ENCODE measurements at regions not wholly inside any gene's neighbourhood (a gene's known extent, or its start where the extent isn't known, plus 50 kb on each side); places are given as distances from the start of the nearest gene placed in this dataset.

GRCh38 chr4:67160394-67160793 is 384.9 kb downstream of the CENPC start:
- no peak for TF ChIP-seq POLR2AphosphoS5 (IDR thresholded peaks at IDR 0.05)
- TF ChIP-seq CTCF (IDR thresholded peaks at IDR 0.05): no peak
- Histone ChIP-seq H3K27ac (replicated peaks in 1 of 4) (no peak overlapping the region), H3K4me3 (no peak overlapping the region), H3K36me3 (no peaks in the 10 kb centered on the region), H3K27me3 (no peaks in the 10 kb centered on the region), H3K4me1 (no peaks in the 10 kb centered on the region), H3K9me3 (no peaks in the 10 kb centered on the region)
- intact Hi-C loops (cut with DNase I): no loop called here
- 25% methylated on average over 3 of the region's 3 CpGs for WGBS
- no peak for DNase-seq (ENCODE audit: extremely low spot score)

GRCh38 chr4:67158666-67159065 is 386.6 kb downstream of the CENPC start:
- 59% methylated on average over 1 of the region's 1 CpG for WGBS
- Histone ChIP-seq H3K27ac (replicated peaks in 1 of 4) (no peak overlapping the region), H3K27me3 (no peaks in the 10 kb centered on the region), H3K4me3 (no peak overlapping the region), H3K9me3 (no peaks in the 10 kb centered on the region), H3K36me3 (no peaks in the 10 kb centered on the region), H3K4me1 (no peaks in the 10 kb centered on the region)
- intact Hi-C loops (cut with DNase I): no loop called here
- no peak for DNase-seq (ENCODE audit: extremely low spot score)
- no peak for TF ChIP-seq CTCF (IDR thresholded peaks at IDR 0.05)
- no peak for TF ChIP-seq POLR2AphosphoS5 (IDR thresholded peaks at IDR 0.05)
- TF ChIP-seq POLR2A (IDR thresholded peaks at IDR 0.05; ENCODE audit: low read depth): no peak
- no peak for TF ChIP-seq EP300 (IDR thresholded peaks at IDR 0.05)

GRCh38 chr4:67152976-67153375 is 392.3 kb downstream of the CENPC start:
- 67% methylated on average over 3 of the region's 3 CpGs for WGBS
- H3K4me3 ChIP-seq: no peak overlapping the region
- H3K4me1 ChIP-seq: no peaks in the 10 kb centered on the region
- H3K27ac ChIP-seq (replicated peaks in 1 of 4): no peak overlapping the region
- TF ChIP-seq POLR2A (IDR thresholded peaks at IDR 0.05; ENCODE audit: low read depth) (no peak), CTCF (IDR thresholded peaks at IDR 0.05) (no peak)
- intact Hi-C loops (cut with DNase I): no loop called here
- DNase-seq (ENCODE audit: extremely low spot score): no peak
- H3K27me3 ChIP-seq: no peaks in the 10 kb centered on the region
- no peaks in the 10 kb centered on the region for H3K36me3 ChIP-seq
- no peaks in the 10 kb centered on the region for H3K9me3 ChIP-seq

GRCh38 chr4:67151376-67152343 is 393.6 kb downstream of the CENPC start:
- no peaks in the 10 kb centered on the region for H3K36me3 ChIP-seq
- 85% methylated on average over 15 of the region's 45 CpGs for WGBS
- TF ChIP-seq POLR2AphosphoS5 (IDR thresholded peaks at IDR 0.05) (no peak), CTCF (IDR thresholded peaks at IDR 0.05) (no peak), POLR2A (IDR thresholded peaks at IDR 0.05; ENCODE audit: low read depth) (no peak), EP300 (IDR thresholded peaks at IDR 0.05) (no peak)
- intact Hi-C loops (cut with DNase I): no loop called here
- no peak for DNase-seq (ENCODE audit: extremely low spot score)
- no peak overlapping the region for H3K27ac ChIP-seq (replicated peaks in 1 of 4)
- no peak overlapping the region for H3K4me3 ChIP-seq
- H3K4me1 ChIP-seq: no peaks in the 10 kb centered on the region
- no peaks in the 10 kb centered on the region for H3K9me3 ChIP-seq
- no peaks in the 10 kb centered on the region for H3K27me3 ChIP-seq

- no peaks in the 10 kb centered on the region for H3K27me3 ChIP-seq
- DNase-seq (ENCODE audit: extremely low spot score): no peak
- intact Hi-C loops (cut with DNase I): no loop called here
- H3K36me3 ChIP-seq: no peaks in the 10 kb centered on the region
- H3K27ac ChIP-seq (replicated peaks in 1 of 4): no peak overlapping the region
- TF ChIP-seq EP300 (IDR thresholded peaks at IDR 0.05): no peak
- WGBS: 70% methylated on average over 2 of the region's 2 CpGs
- H3K9me3 ChIP-seq: no peaks in the 10 kb centered on the region
- H3K4me3 ChIP-seq: no peak overlapping the region
- no peaks in the 10 kb centered on the region for H3K4me1 ChIP-seq
These were observed 403.7 kb downstream of the CENPC start for GRCh38 chr4:67141586-67141985.

Data from esophagus muscularis mucosa (tissue), 4 donors.